ENCODE measurements at regions not wholly inside any gene's neighbourhood (a gene's known extent, or its start where the extent isn't known, plus 50 kb on each side); places are given as distances from the start of the nearest gene placed in this dataset.
"Not testable (repeated sequence)": the region's sequence is repeated elsewhere in the genome, so short reads cannot be mapped to it uniquely, and the experiment has no call there.

GRCh38 chr10:90088024-90088317, 386.6 kb downstream of the KIF20B start:
- POLR2A ChIA-PET, result interaction anchor here (0.6 to 0.9 kb wide), 7 partner anchors 9 to 383 kb away, joined by 3 to 6 read pairs (median 3); no protein-coding TSS in a partner anchor
- H3K4me2 ChIP-seq (ENCODE audit: low read length), result no peak overlapping the region

DNA sequence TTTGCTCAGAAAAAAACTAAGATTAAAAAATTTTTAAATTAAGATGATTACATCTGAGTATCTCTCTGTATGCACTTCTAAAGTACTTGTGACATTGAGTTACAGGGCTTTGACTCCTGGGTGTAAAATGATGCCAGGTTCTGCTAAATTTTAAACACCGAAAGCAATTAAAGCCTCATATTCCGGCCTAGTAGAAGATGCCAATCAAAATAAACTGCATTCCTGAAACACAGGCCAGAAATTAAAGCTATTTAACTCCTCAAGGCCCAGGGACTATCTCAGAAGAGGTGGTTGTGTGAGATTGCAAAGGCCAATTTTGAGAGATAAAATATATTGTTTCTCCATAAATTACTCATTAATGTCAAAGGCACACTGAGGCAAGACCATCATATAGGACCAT, 388.3 kb downstream of the KIF20B start:
- no peak overlapping the region for H2AFZ ChIP-seq (ENCODE audit: low read length)
- H3K4me1 ChIP-seq (ENCODE audit: insufficient read depth, low read length, poor library complexity, severe bottlenecking), result no peaks in the 10 kb centered on the region
- TF ChIP-seq CTCF (conservative IDR thresholded peaks at IDR 0.05; ENCODE audit: low read length) (no peak), EZH2phosphoT487 (IDR thresholded peaks at IDR 0.05; ENCODE audit: borderline replicate concordance, low read depth, low read length) (no peak)
- H3K9me2 ChIP-seq (ENCODE audit: insufficient read depth, low read length), result no peaks in the 10 kb centered on the region
- CTCF ChIA-PET (ENCODE audit: unreplicated experiment), result interaction anchor here (0.5 kb wide), 1 partner anchor 539 kb away, joined by 3 read pairs; no protein-coding TSS in a partner anchor
- no peak overlapping the region for H3K4me2 ChIP-seq (ENCODE audit: low read length)
- no peaks in the 10 kb centered on the region for H3K36me3 ChIP-seq (ENCODE audit: insufficient read depth, low read length)
- no peak overlapping the region for H3K27ac ChIP-seq (ENCODE audit: low read depth, low read length, poor library complexity, severe bottlenecking)
- no peaks in the 10 kb centered on the region for H3K79me2 ChIP-seq (ENCODE audit: insufficient read depth, low read depth, low read length)
- intact Hi-C loops (cut with micrococcal nuclease; ENCODE audit: unreplicated experiment), result no loop called here
- H4K20me1 ChIP-seq (ENCODE audit: insufficient read depth, low read length), result no peaks in the 10 kb centered on the region
- DNase-seq (ENCODE audit: low spot score), result no peak
- H3K9me3 ChIP-seq (ENCODE audit: low read length), result no peaks in the 10 kb centered on the region
- POLR2A ChIA-PET, result interaction anchor here (0.6 to 1.8 kb wide), 4 partner anchors 36 to 1627 kb away, joined by 3 to 5 read pairs (median 3); no protein-coding TSS in a partner anchor
- H3K4me3 ChIP-seq (ENCODE audit: low read depth, low read length, poor library complexity, severe bottlenecking), result no peak overlapping the region
- no TSS peak for BruUV-seq (replicated peaks)

More at GRCh38 chr10:90088024-90088317, 386.6 kb downstream of the KIF20B start:
- no peak overlapping the region for H3K27ac ChIP-seq (ENCODE audit: low read depth, low read length, poor library complexity, severe bottlenecking)
- no peak for TF ChIP-seq EZH2phosphoT487 (IDR thresholded peaks at IDR 0.05; ENCODE audit: borderline replicate concordance, low read depth, low read length)
- TF ChIP-seq CTCF (conservative IDR thresholded peaks at IDR 0.05; ENCODE audit: low read length), result no peak
- H4K20me1 ChIP-seq (ENCODE audit: insufficient read depth, low read length), result no peaks in the 10 kb centered on the region
- no peak overlapping the region for H2AFZ ChIP-seq (ENCODE audit: low read length)
- no peaks in the 10 kb centered on the region for H3K9me3 ChIP-seq (ENCODE audit: low read length)
- intact Hi-C loops (cut with micrococcal nuclease; ENCODE audit: unreplicated experiment), result no loop called here
- H3K4me1 ChIP-seq (ENCODE audit: insufficient read depth, low read length, poor library complexity, severe bottlenecking), result no peaks in the 10 kb centered on the region
- CTCF ChIA-PET (ENCODE audit: unreplicated experiment), result no interaction called here
- no peaks in the 10 kb centered on the region for H3K36me3 ChIP-seq (ENCODE audit: insufficient read depth, low read length)
- DNase-seq (ENCODE audit: low spot score), result no peak
- H3K4me3 ChIP-seq (ENCODE audit: low read depth, low read length, poor library complexity, severe bottlenecking), result no peak overlapping the region
- no TSS peak for BruUV-seq (replicated peaks)
- H3K79me2 ChIP-seq (ENCODE audit: insufficient read depth, low read depth, low read length), result no peaks in the 10 kb centered on the region
- H3K9me2 ChIP-seq (ENCODE audit: insufficient read depth, low read length), result no peaks in the 10 kb centered on the region

DNA sequence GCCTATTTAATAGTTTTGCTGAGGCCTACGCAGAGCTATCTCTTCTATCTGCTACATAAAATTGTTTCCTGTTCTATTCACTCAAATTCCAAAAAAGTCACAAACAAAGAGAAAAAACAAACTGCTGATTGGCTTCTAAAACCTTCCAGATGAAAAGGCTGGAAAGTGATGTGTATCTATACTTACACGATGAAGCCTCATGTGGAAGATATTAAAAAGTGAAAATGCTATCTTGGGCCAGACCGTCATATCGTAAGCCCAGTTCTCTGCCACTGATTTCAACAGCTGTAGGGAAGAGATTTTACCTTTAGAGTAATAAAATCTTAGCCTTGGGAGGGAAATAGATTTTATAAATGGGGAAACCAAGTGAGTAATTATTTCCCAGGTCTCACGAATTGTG, 394.8 kb downstream of the KIF20B start:
- no peaks in the 10 kb centered on the region for H3K4me1 ChIP-seq (ENCODE audit: insufficient read depth, low read length, poor library complexity, severe bottlenecking)
- TF ChIP-seq EZH2phosphoT487 (IDR thresholded peaks at IDR 0.05; ENCODE audit: borderline replicate concordance, low read depth, low read length) (no peak), CTCF (conservative IDR thresholded peaks at IDR 0.05; ENCODE audit: low read length) (no peak)
- no peaks in the 10 kb centered on the region for H3K9me3 ChIP-seq (ENCODE audit: low read length)
- no peaks in the 10 kb centered on the region for H3K9me2 ChIP-seq (ENCODE audit: insufficient read depth, low read length)
- H3K27ac ChIP-seq (ENCODE audit: low read depth, low read length, poor library complexity, severe bottlenecking), result no peak overlapping the region
- no peak overlapping the region for H3K4me3 ChIP-seq (ENCODE audit: low read depth, low read length, poor library complexity, severe bottlenecking)
- DNase-seq (ENCODE audit: low spot score), result no peak
- ChIA-PET CTCF (ENCODE audit: unreplicated experiment) (no interaction called here), POLR2A (interaction anchor here (0.6 to 1.2 kb wide), 4 partner anchors 8 to 121 kb away, joined by 3 to 4 read pairs (median 4); no protein-coding TSS in a partner anchor)
- intact Hi-C loops (cut with micrococcal nuclease; ENCODE audit: unreplicated experiment), result no loop called here
- H3K79me2 ChIP-seq (ENCODE audit: insufficient read depth, low read depth, low read length), result no peaks in the 10 kb centered on the region
- no peaks in the 10 kb centered on the region for H4K20me1 ChIP-seq (ENCODE audit: insufficient read depth, low read length)
- no peak overlapping the region for H3K4me2 ChIP-seq (ENCODE audit: low read length)
- no peaks in the 10 kb centered on the region for H3K36me3 ChIP-seq (ENCODE audit: insufficient read depth, low read length)
- BruUV-seq (replicated peaks), result no TSS peak
- no peak overlapping the region for H2AFZ ChIP-seq (ENCODE audit: low read length)

GRCh38 chr10:90107581-90107980, 406.2 kb downstream of the KIF20B start:
- intact Hi-C loops (cut with micrococcal nuclease; ENCODE audit: unreplicated experiment); BruUV-seq (replicated peaks): not testable (repeated sequence)

More at GRCh38 chr10:90107581-90107980, 406.2 kb downstream of the KIF20B start:
- POLR2A ChIA-PET; DNase-seq (ENCODE audit: low spot score); H3K4me3 ChIP-seq (ENCODE audit: low read depth, low read length, poor library complexity, severe bottlenecking); H3K9me3 ChIP-seq (ENCODE audit: low read length); H3K9me2 ChIP-seq (ENCODE audit: insufficient read depth, low read length); H3K4me1 ChIP-seq (ENCODE audit: insufficient read depth, low read length, poor library complexity, severe bottlenecking); CTCF ChIA-PET (ENCODE audit: unreplicated experiment); H4K20me1 ChIP-seq (ENCODE audit: insufficient read depth, low read length); H2AFZ ChIP-seq (ENCODE audit: low read length); H3K4me2 ChIP-seq (ENCODE audit: low read length); H3K79me2 ChIP-seq (ENCODE audit: insufficient read depth, low read depth, low read length); H3K27ac ChIP-seq (ENCODE audit: low read depth, low read length, poor library complexity, severe bottlenecking); H3K36me3 ChIP-seq (ENCODE audit: insufficient read depth, low read length): not testable (repeated sequence)

Measured in OCI-LY7 (cell line).